Kidney glomerular epithelial cell (primary cell): ENCODE measurements at regions not wholly inside any gene's neighbourhood (a gene's known extent, or its start where the extent isn't known, plus 50 kb on each side); places are given as distances from the start of the nearest gene placed in this dataset.
A peak's percentile ranks its signal among the peaks of the same experiment; 100 is the strongest.

ENCODE experiments used
- DNase-seq: peaks from one replicate; lab custom pipeline; 2025; lab: John Stamatoyannopoulos, UW

- no peak for DNase-seq
Observed at GRCh38 chr9:82583524-82583923, 479.4 kb downstream of the RASEF start.

- no peak for DNase-seq
Observed at GRCh38 chr9:82584349-82584863, 478.5 kb downstream of the RASEF start.

GRCh38 chr9:82586918-82587356 is 476.0 kb downstream of the RASEF start:
- no peak for DNase-seq

DNA sequence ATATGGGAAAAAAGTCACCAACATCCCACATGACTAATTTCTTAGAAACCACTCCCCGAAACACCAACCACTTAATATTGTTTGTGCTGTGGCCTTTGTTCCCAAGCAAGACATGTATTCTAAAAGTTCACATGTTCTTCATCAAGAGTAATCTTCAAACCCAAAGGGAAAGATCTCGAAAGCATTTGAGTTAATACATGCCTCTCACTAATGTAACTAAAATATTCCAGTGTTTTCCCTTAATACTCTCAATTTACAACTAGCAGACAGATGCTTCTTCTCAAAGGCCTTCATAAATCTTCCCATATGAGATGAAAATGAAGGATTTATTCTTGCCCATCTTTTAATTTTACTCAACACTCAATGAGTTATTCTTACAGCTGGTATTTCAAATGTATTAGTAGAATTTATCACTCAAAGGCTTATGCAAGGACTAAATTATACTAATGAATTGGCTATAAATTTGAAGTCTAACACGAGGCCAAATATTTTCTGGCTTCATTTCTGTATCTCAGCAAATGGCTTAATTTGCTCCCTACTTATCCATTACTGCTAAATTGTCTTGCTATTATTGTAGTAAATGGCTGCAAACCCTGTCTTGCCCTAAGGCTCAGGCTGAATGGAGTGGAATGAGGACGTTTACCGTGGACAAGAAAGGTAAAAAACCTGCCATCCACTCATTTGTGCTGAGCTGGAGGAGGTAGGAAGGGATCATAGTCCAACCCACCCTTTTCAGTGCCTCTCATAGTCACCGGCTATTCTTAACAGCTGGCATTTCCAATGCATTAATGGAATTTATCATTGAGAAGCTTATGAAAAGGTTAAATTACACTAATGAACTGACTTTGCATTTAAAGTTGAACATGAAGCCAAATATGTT is 474.4 kb downstream of the RASEF start:
- DNase-seq = no peak

- no peak for DNase-seq
Observed at GRCh38 chr9:82590845-82591244, 472.1 kb downstream of the RASEF start.

- DNase-seq = no peak
Observed at GRCh38 chr9:82593501-82593900, 469.4 kb downstream of the RASEF start.

- DNase-seq = no peak
Observed at GRCh38 chr9:82597241-82598203, 465.4 kb downstream of the RASEF start.

DNA sequence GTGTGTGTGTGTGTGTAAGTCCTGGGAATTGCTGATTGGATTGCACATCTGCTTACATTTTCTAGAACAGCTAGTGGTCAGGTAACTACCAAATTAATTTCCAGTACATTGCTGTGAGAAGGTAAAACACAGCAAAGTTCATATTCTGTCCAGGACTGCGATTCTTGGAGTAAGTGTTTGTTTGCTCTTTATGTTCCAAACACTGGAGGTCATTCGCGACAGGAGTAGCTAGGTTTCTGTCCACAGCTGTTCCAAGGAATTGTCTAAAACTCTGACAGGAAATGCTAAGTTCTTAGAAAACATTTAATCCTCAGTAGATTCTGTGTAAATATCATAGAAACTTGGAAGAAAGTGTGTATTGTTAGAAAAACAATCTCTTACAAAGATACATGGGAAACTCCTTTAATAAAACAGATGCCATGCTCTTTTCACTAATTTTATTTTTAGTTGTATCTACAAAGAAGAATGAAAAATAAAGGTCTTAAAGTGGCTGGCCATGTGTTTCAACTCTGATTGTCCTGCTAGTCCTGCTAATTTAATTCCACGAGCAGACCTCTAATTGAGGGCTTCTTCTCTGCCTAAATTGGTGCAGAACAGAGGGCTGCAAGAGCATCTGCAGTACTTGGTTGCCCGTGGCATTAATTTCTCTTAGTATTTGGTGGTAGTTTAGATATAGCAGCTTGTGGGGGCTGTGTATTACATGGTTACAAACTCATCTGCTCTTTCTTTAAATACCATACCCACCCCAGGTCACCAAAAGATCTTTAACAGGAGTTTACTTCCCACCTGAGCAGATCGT is 464.5 kb downstream of the RASEF start:
- no peak for DNase-seq

DNA sequence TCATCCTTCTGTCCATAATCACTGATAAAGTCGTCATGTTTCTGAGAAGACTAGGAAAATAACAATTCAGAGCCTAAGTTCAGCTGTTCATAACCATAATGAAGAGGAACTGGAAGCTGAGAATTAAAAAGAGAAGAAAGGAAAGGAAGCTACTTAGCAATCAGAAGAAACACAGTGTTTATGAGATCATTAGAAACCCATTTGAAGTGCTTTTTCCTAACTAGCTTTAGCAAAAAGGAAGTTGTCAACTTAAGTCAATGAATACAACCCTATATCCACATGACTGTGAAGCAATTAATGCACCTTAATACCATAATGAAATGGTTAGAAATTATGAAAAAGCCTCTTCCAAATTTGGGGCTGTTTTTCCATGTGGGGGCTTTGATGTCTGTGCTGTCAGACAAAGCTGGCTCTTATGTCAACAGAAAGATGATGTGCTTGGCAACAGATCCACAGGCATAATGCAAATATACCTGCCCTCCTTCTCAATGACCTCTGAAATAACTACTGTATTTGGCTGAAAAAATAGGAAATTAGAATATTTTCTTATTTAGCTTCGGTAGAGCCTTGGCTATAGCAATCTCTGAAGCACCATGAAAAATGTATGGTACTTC is 463.5 kb downstream of the RASEF start:
- no peak for DNase-seq

GRCh38 chr9:82600536-82601292 is 462.2 kb downstream of the RASEF start:
- no peak for DNase-seq

DNA sequence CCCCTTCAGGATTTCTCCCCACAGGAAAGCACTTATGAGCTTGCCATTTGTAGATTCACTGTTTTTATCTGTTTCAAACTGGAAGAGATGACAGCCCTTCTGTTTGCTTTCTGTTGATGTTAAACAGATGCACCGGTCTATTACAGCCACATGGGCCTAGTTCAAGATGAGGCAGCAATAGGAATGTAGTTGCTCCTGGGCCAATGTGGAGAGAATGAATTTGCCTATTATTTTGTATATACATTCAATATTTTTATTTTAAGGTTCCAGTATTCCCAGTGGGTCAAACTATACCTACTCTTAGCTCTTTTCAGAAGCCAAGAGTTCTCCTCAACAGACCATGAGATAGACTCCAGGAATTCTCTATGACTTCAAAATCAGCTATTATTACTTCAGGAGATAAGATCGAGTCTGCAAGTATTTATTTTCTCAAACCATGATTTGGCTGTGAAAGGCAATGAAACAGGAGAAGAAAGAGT is 461.6 kb downstream of the RASEF start:
- DNase-seq = no peak

- no peak for DNase-seq
Observed at GRCh38 chr9:82604947-82605656, 457.8 kb downstream of the RASEF start.

DNA sequence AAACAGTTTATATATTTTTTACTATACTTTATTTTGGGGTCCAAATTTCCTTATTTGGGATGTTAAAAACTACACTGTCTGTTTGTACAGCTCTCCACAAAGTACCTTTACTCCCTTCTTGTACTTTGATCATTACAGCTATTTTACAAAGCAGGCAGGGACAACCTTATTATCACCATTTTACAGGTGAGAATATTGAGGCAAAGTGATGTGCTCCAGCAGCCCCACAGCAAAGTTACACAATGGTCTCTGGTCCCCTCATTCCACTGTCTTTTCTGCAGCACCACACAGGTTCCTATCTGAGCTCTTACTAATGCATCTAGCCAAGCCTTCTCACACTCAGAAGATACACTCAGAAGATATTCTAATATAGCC is 457.3 kb downstream of the RASEF start:
- no peak for DNase-seq

DNA sequence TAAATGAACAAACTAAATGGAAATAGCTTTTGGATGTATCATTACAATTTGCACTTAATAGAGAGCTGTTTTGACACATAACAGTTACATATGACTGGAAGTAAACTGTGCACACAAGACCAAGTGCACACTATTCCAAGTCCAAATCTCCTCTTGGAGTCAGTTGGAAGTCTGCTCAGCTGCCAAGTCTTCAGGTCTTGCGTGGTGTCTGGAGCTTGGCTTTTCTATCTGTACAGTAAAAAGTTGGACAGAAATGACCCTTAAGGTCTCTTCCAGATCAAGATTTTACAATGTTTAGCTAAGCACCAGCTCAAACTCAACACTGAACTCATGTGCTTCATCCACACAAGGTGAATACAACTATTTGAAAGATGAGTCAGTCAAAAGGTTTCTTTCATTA is 456.9 kb downstream of the RASEF start:
- no peak for DNase-seq

DNA sequence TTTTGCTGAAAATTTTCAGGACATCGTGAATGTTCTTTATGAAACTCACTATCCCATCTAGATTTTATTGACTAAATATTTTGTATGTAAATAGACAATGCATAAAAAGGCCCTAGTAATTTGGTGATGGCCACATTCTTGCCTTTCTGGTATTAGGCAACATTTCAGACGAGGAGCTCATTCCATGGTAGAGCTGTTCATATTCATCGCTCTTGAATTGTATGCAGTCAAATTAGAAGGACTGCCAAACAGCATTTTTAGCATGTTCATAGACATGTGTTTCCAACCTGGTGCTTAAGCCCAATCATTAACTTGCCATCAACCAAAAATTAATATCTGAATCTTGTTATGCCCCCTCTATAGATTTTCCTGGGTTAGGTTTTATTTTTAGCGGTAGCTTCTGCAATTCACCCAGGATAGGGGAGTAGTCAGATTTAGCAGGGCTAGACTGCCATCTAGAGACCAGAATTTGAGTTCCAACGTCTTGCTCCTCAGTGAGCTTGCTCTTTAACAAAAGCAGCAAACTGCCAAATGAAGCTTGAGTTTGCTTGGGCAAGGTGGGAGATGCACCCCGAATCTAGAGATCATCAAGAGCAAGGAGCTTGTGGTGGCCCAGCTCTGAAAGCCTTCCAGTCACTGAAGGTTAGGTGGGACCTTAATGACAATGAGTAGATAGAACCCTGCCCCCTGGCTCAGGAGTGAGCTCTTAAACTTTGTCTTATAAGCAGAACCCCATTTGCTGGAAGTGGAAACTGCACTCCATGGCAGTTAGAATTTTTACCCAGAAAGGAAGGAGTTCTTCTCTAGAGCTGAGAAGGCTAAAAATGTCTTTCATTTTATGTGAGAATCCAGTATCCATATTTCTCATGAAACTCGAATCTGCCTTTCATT is 456.2 kb downstream of the RASEF start:
- DNase-seq = peak; percentile 59

DNA sequence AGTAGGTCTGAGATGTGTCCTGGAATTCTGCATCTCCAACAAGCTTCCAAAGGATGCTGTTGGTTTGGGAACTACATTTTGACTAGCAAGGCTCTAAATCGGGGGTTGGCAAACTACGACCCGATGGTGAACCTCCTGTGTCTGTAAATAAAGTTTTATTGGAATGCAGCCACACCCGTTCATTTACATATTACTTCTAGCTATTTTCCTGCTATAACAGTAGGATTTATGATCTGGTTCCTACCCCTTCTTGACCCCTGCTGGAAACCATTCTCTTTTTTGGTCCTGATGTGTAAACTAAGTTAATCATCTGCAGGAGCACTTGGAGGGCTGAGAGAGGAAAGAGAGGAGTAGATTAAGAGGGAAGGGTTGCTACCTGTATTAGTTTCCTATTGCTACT is 454.5 kb downstream of the RASEF start:
- no peak for DNase-seq

- no peak for DNase-seq
Observed at GRCh38 chr9:82612942-82613341, 450.0 kb downstream of the RASEF start.

- no peak for DNase-seq
Observed at GRCh38 chr9:82613498-82613897, 449.4 kb downstream of the RASEF start.

GRCh38 chr9:82616545-82616944 is 446.4 kb downstream of the RASEF start:
- no peak for DNase-seq
